ENCODE measurements at regions not wholly inside any gene's neighbourhood (a gene's known extent, or its start where the extent isn't known, plus 50 kb on each side); places are given as distances from the start of the nearest gene placed in this dataset.
"Not testable (repeated sequence)": the region's sequence is repeated elsewhere in the genome, so short reads cannot be mapped to it uniquely, and the experiment has no call there.

DNA sequence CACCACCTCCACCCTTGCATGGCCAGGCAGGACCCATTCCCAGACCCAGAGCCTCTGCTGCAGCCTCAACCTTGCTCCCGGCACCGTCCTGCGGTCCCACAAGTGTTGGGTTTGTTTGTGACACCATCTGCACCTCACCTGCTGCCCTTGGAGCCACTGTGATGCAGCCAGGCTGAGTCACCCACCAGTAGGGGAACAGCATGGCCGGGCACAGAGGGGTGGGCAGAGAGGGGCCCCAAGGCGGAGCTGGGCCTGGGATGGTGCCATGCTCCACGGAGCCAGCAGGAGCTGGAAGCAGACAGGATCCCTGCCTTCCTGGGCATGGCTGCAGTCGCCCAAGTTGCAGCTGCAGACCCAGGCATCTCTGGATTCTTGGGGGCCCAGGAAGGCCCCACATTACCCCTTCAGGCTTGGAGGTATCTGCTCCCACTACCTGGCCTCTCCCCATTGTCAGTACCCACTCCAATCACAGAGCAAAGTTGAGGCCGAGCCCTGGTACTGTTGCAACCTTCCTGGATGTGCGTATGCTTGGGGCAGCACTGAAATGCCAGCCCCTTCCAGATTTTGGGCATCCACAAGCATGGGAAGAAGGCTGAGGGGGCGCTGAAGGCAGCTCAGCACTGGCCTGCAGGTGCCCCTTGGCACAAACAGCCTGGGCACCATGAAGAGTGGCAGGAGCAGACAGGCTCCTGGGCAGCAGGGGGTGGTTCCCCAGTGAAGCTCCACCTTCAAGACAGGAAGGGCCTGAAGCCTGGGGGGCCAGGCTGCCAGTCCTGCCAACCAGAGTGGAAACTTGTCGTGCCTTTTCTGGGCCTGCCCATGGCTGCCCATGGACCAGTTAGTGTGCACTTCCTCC is 172.8 kb downstream of the MATN1 start:
- Histone ChIP-seq H3K9me2 (replicated peaks; ENCODE audit: low read depth, low read length) (no peaks in the 10 kb centered on the region), H3K4me2 (ENCODE audit: low read depth, low read length, poor library complexity, severe bottlenecking) (no peak overlapping the region), H3K4me3 (ENCODE audit: low read length, poor library complexity, severe bottlenecking) (no peak overlapping the region), H3K9me3 (ENCODE audit: insufficient read depth, low read depth, low read length) (no peaks in the 10 kb centered on the region), H2AFZ (ENCODE audit: low read length) (no peak overlapping the region), H4K20me1 (ENCODE audit: insufficient read depth, low read length, poor library complexity, severe bottlenecking) (no peaks in the 10 kb centered on the region), H3K79me2 (ENCODE audit: insufficient read depth, low read length) (no peaks in the 10 kb centered on the region), H3K27me3 (ENCODE audit: insufficient read depth, low read length, poor library complexity, severe bottlenecking) (no peaks in the 10 kb centered on the region), H3K4me1 (ENCODE audit: insufficient read depth, low read length, poor library complexity, severe bottlenecking) (no peaks in the 10 kb centered on the region), H3F3A (ENCODE audit: low read depth) (no peaks in the 10 kb centered on the region), H3K36me3 (ENCODE audit: insufficient read depth, low read length) (no peaks in the 10 kb centered on the region), H3K9ac (ENCODE audit: low read depth, low read length, poor library complexity, severe bottlenecking) (no peak overlapping the region)
- no peak for TF ChIP-seq EZH2phosphoT487 (IDR thresholded peaks at IDR 0.05; ENCODE audit: borderline replicate concordance)
- TF ChIP-seq, protein P1, sequence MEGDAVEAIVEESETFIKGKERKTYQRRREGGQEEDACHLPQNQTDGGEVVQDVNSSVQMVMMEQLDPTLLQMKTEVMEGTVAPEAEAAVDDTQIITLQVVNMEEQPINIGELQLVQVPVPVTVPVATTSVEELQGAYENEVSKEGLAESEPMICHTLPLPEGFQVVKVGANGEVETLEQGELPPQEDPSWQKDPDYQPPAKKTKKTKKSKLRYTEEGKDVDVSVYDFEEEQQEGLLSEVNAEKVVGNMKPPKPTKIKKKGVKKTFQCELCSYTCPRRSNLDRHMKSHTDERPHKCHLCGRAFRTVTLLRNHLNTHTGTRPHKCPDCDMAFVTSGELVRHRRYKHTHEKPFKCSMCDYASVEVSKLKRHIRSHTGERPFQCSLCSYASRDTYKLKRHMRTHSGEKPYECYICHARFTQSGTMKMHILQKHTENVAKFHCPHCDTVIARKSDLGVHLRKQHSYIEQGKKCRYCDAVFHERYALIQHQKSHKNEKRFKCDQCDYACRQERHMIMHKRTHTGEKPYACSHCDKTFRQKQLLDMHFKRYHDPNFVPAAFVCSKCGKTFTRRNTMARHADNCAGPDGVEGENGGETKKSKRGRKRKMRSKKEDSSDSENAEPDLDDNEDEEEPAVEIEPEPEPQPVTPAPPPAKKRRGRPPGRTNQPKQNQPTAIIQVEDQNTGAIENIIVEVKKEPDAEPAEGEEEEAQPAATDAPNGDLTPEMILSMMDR (conservative IDR thresholded peaks at IDR 0.05; ENCODE audit: low read length): no peak

DNA sequence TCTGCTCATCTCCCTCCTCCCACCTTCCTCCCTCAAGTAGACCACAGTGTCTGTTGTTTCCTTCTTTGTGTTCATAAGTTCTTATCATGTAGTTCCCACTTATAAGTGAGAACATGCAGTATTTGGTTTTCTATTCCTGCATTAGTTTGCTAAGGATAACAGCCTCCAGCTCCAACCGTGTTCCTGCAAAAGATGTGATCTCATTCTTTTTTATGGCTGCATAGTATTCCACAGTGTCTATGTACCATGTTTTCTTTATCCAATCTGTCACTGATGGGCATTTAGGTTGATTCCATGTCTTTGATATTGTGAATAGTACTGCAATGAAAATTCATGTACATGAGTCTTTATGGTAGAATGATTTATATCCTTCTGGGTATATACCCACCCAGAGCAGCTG is 173.5 kb downstream of the MATN1 start:
- H3K4me2 ChIP-seq (ENCODE audit: low read depth, low read length, poor library complexity, severe bottlenecking); H3K79me2 ChIP-seq (ENCODE audit: insufficient read depth, low read length); H3K9me3 ChIP-seq (ENCODE audit: insufficient read depth, low read depth, low read length); H3K9me2 ChIP-seq (replicated peaks; ENCODE audit: low read depth, low read length); H3K9ac ChIP-seq (ENCODE audit: low read depth, low read length, poor library complexity, severe bottlenecking); H3K27me3 ChIP-seq (ENCODE audit: insufficient read depth, low read length, poor library complexity, severe bottlenecking); H3K4me1 ChIP-seq (ENCODE audit: insufficient read depth, low read length, poor library complexity, severe bottlenecking); H4K20me1 ChIP-seq (ENCODE audit: insufficient read depth, low read length, poor library complexity, severe bottlenecking); H3K4me3 ChIP-seq (ENCODE audit: low read length, poor library complexity, severe bottlenecking); H3K36me3 ChIP-seq (ENCODE audit: insufficient read depth, low read length); H2AFZ ChIP-seq (ENCODE audit: low read length); H3F3A ChIP-seq (ENCODE audit: low read depth): not testable (repeated sequence)

DNA sequence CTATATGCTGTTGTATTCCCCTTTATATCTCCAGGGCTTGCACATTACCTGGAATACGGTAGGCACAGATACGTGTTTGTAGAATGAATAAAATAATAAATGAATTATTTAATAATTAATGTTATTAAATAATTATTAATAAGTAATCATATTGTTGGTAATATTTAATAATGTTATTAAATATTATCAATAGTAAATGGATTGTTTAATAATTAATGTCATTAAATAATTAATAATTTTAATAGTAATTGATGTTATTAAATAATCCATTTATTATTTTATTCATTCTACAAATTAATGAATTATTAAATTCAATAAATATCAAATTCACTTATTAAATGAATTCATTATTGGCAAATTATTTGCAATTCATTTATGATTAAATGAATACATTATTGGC is 175.1 kb downstream of the MATN1 start:
- Histone ChIP-seq H3K4me2 (ENCODE audit: low read depth, low read length, poor library complexity, severe bottlenecking) (no peak overlapping the region), H3K4me1 (ENCODE audit: insufficient read depth, low read length, poor library complexity, severe bottlenecking) (no peaks in the 10 kb centered on the region), H3K9me2 (replicated peaks; ENCODE audit: low read depth, low read length) (no peaks in the 10 kb centered on the region), H3K9me3 (ENCODE audit: insufficient read depth, low read depth, low read length) (no peaks in the 10 kb centered on the region), H4K20me1 (ENCODE audit: insufficient read depth, low read length, poor library complexity, severe bottlenecking) (no peaks in the 10 kb centered on the region), H3K9ac (ENCODE audit: low read depth, low read length, poor library complexity, severe bottlenecking) (no peak overlapping the region), H3K27me3 (ENCODE audit: insufficient read depth, low read length, poor library complexity, severe bottlenecking) (no peaks in the 10 kb centered on the region), H3K79me2 (ENCODE audit: insufficient read depth, low read length) (no peaks in the 10 kb centered on the region), H3K4me3 (ENCODE audit: low read length, poor library complexity, severe bottlenecking) (no peak overlapping the region), H2AFZ (ENCODE audit: low read length) (no peak overlapping the region), H3K36me3 (ENCODE audit: insufficient read depth, low read length) (no peaks in the 10 kb centered on the region), H3F3A (ENCODE audit: low read depth) (no peaks in the 10 kb centered on the region)
- TF ChIP-seq EZH2phosphoT487 (IDR thresholded peaks at IDR 0.05; ENCODE audit: borderline replicate concordance): no peak
- TF ChIP-seq, protein P1 (conservative IDR thresholded peaks at IDR 0.05; ENCODE audit: low read length): no peak

DNA sequence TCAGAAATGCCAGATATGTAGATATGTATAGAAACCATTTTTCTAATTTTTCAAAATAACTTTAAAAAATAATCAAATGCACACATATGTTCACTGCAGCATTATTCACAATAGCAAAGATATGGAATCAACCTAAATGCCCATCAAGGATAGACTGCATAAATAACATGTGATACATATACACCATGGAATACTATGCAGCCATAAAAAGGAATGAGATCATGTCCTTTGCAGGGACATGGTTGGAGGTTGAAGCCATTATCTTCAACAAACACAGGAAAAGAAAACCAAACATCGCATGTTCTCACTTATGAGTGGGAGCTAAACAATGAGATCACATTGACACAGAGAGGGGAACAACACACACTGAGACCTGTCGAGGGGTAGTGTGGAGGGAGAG is 176.1 kb downstream of the MATN1 start:
- H2AFZ ChIP-seq (ENCODE audit: low read length); H3K4me1 ChIP-seq (ENCODE audit: insufficient read depth, low read length, poor library complexity, severe bottlenecking); H3K36me3 ChIP-seq (ENCODE audit: insufficient read depth, low read length); H4K20me1 ChIP-seq (ENCODE audit: insufficient read depth, low read length, poor library complexity, severe bottlenecking); H3K9me3 ChIP-seq (ENCODE audit: insufficient read depth, low read depth, low read length); H3K4me2 ChIP-seq (ENCODE audit: low read depth, low read length, poor library complexity, severe bottlenecking); H3K79me2 ChIP-seq (ENCODE audit: insufficient read depth, low read length); H3K9ac ChIP-seq (ENCODE audit: low read depth, low read length, poor library complexity, severe bottlenecking); H3K27me3 ChIP-seq (ENCODE audit: insufficient read depth, low read length, poor library complexity, severe bottlenecking); H3K4me3 ChIP-seq (ENCODE audit: low read length, poor library complexity, severe bottlenecking); H3F3A ChIP-seq (ENCODE audit: low read depth); H3K9me2 ChIP-seq (replicated peaks; ENCODE audit: low read depth, low read length): not testable (repeated sequence)
